GM21825 (cell line): ENCODE measurements at regions not wholly inside any gene's neighbourhood (a gene's known extent, or its start where the extent isn't known, plus 50 kb on each side); places are given as distances from the start of the nearest gene placed in this dataset.
"Not testable (repeated sequence)": the region's sequence is repeated elsewhere in the genome, so short reads cannot be mapped to it uniquely, and the experiment has no call there.

Source experiments
- ATAC-seq: cut with Tn5 transposase; IDR thresholded peaks from one replicate; pipeline ENCODE4 v1.9.1; 2021; ENCODE audit warnings: mild to moderate bottlenecking, moderate library complexity; ENCODE audit not compliant: unreplicated experiment

DNA sequence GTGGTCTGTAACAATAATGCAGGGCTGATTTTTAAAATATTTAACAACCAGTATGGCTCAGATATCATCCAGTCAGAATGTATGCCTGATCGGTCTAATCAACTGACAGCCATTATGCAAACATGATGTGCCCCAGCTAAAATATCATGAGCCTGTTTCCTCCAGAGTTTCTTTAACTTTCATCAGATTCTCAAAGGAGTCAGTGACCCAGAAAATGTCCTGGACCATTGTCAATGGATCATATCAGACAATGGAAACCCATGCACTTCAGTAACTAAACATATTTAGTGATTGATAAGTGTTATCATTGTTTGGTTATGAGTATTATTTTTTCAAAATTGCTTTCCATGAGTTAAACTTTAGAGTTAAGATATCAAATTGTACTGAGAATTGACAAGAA, 173.5 kb downstream of the LMBRD1 start:
- ATAC-seq, result no peak

GRCh38 chr6:69622924-69623323, 173.9 kb downstream of the LMBRD1 start:
- no peak for ATAC-seq

- no peak for ATAC-seq
Observed at GRCh38 chr6:69622230-69622629, 174.6 kb downstream of the LMBRD1 start.

- no peak for ATAC-seq
Observed at GRCh38 chr6:69617163-69617562, 179.6 kb downstream of the LMBRD1 start.

GRCh38 chr6:69609836-69610472, 186.9 kb downstream of the LMBRD1 start:
- ATAC-seq, result no peak

DNA sequence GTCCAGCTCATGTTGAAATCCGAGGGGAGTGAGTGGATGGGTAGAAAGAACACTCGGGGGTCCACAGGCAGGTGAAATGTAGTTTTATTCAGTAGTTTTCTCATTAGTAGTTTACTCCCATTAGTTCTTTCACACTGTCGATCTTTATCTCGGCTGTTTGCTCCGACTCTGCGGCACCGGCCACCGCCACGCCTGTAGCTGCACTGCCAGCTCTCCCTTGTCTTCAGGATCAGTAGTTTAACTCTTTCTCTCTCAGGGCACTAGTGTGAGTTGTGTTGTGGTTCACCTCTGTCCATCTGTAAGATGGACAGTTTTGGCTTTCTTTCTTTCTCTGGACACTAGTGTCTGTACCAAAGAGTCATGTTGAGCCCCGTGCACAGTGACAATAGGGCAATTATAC, 195.7 kb downstream of the LMBRD1 start:
- ATAC-seq, result no peak

- no peak for ATAC-seq
Observed at GRCh38 chr6:69594405-69594804, 202.4 kb downstream of the LMBRD1 start.

DNA sequence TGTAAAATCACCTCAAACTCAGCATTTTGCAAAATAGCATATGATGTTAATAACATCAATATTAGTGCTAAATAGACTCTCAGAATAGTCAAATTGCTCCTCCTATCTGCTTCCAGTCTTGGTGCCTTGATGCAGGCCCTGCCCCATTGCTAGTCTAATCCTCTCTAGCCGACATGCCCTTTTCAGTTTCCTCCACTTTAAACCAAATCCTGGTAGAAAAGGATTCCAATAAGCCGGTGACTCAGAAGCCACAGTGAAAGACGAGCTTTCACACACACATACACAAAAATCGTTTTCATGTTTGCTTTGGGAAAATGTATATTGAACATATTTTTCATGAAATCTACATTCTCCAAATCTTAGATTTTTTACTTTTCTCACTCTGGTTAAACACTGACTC, 203.1 kb downstream of the LMBRD1 start:
- ATAC-seq, result no peak

DNA sequence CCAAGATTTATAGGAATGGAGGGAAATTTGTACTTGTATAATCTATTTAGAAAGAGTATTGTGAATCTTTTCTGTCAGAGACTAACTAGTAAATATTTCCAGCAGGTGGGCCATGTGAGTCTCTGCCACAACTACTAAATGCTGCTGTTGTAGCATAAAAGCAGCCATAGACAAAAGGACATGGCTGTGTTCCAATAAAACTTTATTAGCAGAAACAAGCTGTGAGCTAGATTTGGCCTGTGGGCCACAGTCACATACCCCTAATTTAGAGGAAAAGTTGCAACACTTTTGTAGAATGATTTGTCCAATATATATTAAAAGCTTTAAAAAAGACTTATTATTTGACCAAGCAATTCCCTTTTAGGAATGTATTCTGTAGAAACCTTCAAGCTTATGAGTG, 207.2 kb downstream of the LMBRD1 start:
- no peak for ATAC-seq

GRCh38 chr6:69584913-69585729, 211.7 kb downstream of the LMBRD1 start:
- ATAC-seq, result peak; percentile 91

GRCh38 chr6:69584536-69584912, 212.3 kb downstream of the LMBRD1 start:
- no peak for ATAC-seq

DNA sequence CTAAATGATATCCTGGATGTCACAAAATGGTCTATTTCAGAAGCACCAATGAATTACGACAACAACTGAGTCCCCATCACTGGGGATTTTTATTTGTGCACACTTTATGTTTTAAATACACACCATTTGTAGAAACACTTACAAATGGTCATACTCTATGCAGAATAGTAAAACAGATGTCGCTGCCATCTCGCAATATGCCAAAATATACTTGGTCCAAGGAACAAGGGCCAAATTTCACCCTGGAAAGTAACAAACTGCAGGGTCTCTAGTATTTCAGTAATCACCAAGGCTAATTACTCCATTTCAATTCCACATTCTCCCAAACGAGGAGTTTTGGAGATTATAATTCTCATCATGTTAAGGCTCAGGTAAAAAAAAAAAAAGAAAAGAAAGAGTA, 215.2 kb downstream of the LMBRD1 start:
- no peak for ATAC-seq

GRCh38 chr6:69580706-69581105, 216.1 kb downstream of the LMBRD1 start:
- no peak for ATAC-seq

DNA sequence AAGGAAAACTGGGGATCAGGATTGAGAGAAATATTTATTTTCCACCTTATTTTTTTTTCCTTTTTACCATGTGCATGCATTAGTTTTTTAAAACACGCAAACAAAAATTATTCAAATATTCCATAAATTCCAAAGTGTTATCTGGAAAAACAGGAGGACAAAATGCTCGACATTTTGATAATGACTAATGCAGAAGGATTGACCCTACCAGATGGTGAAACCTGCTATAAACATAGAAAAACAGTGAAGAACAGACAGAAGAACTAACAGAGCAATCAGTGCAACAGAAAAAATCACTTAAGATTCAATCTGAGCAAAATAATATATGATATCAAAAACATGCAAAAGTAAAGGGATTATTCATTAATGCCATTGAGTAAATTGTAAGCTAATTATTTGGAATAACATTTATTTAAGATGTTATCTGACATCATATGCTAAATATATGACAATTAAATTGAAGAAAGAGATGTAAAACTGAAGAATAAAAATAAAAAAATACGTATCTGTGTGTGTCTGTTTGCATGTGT, 218.4 kb downstream of the LMBRD1 start:
- no peak for ATAC-seq

DNA sequence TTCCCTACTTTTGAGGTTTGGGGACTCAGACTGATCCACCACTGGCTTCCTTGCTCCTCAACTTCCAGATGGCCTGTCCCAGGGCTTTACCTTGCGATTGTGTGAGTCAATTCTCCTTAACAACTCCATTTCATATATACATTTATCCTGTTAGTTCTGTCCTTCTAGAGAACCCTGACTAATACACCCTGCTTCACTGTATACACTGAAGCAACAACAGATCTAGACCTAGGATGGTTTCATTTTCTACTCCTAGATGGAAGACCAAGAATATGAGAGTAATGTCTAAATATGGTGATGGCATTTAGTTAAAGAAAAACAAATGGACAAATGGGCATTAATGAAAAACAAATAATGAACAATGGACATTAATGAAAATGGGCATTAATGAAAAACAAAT, 225.6 kb downstream of the LMBRD1 start:
- ATAC-seq, result no peak

GRCh38 chr6:69570106-69570505, 226.7 kb downstream of the LMBRD1 start:
- ATAC-seq, result no peak

DNA sequence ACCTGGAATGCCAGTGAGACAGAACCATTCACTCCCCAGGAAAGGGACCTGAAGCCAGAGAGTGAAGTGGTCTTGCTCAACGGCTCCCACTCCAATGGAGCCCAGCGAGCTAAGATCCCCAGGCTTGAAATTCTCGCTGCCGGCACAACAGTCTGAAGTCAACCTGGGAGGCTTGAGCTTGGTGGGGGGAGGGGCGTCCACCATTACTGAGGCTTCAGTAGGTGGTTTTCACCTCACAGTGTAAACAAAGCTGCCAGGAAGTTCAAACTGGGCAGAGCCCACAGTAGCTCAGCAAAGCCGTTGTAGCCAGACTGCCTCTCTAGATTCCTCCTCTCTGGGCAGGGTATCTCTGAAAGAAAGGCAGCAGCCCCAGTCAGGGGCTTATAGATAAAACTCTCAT, 236.2 kb downstream of the LMBRD1 start:
- not testable (repeated sequence) for ATAC-seq

DNA sequence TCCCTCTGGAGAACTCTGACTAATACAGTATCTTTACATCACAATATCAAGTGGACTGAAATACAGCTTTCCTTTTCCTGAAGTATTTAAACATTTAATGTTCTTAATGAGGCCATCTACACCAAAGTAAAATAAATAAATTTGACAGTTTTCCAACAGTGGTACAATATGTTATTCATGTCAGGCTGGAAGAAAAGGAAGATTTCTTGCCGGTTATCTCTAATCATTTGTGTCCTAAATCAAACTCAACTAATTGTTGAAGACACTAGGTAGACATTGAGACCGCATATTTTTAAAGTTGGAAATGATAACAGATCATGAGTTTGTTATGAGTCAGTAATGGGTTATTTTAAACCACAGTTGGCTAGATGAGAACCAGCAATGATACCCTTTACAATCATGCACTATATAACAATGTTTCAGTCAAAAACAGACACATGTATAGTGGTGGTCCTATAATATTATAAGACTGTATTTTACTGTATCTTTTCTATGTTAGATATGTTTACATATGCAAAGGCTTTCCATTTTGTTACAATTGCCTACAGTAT, 241.6 kb downstream of the LMBRD1 start:
- no peak for ATAC-seq

- ATAC-seq, result no peak
Observed at GRCh38 chr6:69542494-69542893, 254.3 kb downstream of the LMBRD1 start.

- no peak for ATAC-seq
Observed at GRCh38 chr6:69527921-69528476, 268.8 kb downstream of the LMBRD1 start.

GRCh38 chr6:69515480-69515879, 281.3 kb downstream of the LMBRD1 start:
- not testable (repeated sequence) for ATAC-seq

DNA sequence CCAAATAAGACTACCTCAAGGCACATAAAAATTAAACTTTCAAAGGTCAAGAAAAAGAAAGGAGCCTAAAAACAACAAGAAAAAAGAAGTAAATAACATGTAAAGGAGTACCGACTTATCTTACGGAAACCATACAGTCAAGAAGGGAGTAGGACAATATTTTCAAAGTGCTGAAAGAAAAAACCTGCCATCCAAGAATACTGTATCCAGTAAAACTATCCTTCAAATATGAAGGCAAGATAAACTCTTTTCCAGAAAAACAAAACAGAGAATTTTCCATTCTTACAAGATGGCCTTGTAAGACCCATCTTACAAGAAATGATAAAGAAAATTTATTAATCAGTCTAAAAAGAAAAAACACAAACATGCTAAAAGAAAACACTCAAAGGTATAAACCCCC, 302.2 kb downstream of the LMBRD1 start:
- ATAC-seq, result no peak
